ENCODE measurements at regions not wholly inside any gene's neighbourhood (a gene's known extent, or its start where the extent isn't known, plus 50 kb on each side); places are given as distances from the start of the nearest gene placed in this dataset.

DNA sequence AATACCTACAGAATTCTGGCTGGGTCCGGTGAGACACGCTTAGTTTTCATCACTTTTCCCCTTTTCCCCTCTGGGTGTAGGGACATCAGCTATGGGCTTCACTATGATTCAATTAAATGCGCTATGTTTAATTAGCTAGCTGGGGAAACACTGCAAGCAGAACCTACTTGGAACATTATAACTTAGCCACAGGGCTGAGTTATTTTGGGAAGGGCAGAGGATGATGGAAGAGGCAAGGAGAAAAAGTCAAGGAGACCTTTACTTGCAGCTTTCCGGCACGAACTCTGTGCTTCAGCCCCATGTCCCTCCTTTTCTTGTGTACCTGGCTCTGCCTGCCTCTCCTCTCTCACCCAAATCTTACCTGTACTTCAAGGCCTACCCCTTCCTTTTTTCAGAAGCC, 62.8 kb downstream of the KIF4B start:
- CTCF ChIA-PET (ENCODE audit: unreplicated experiment), result no interaction called here
- Histone ChIP-seq H3K4me2 (ENCODE audit: low read length) (no peak overlapping the region), H3K36me3 (ENCODE audit: insufficient read depth, low read length) (no peaks in the 10 kb centered on the region), H3K27ac (ENCODE audit: low read depth, low read length, poor library complexity, severe bottlenecking) (no peak overlapping the region), H3K9me2 (ENCODE audit: insufficient read depth, low read length) (no peaks in the 10 kb centered on the region), H3K4me3 (ENCODE audit: low read depth, low read length, poor library complexity, severe bottlenecking) (no peak overlapping the region), H3K9me3 (ENCODE audit: low read length) (no peaks in the 10 kb centered on the region), H2AFZ (ENCODE audit: low read length) (no peak overlapping the region), H3K79me2 (ENCODE audit: insufficient read depth, low read depth, low read length) (no peaks in the 10 kb centered on the region), H3K4me1 (ENCODE audit: insufficient read depth, low read length, poor library complexity, severe bottlenecking) (no peaks in the 10 kb centered on the region), H4K20me1 (ENCODE audit: insufficient read depth, low read length) (no peaks in the 10 kb centered on the region)
- POLR2A ChIA-PET, result interaction anchor here (0.7 kb wide), 1 partner anchor 1751 kb away, joined by 3 read pairs; no protein-coding TSS in a partner anchor
- TF ChIP-seq CTCF (conservative IDR thresholded peaks at IDR 0.05; ENCODE audit: low read length) (no peak), EZH2phosphoT487 (IDR thresholded peaks at IDR 0.05; ENCODE audit: borderline replicate concordance, low read depth, low read length) (no peak)
- intact Hi-C loops (cut with micrococcal nuclease; ENCODE audit: unreplicated experiment), result no loop called here
- no peak for DNase-seq (ENCODE audit: low spot score)
- no TSS peak for BruUV-seq (replicated peaks)

DNA sequence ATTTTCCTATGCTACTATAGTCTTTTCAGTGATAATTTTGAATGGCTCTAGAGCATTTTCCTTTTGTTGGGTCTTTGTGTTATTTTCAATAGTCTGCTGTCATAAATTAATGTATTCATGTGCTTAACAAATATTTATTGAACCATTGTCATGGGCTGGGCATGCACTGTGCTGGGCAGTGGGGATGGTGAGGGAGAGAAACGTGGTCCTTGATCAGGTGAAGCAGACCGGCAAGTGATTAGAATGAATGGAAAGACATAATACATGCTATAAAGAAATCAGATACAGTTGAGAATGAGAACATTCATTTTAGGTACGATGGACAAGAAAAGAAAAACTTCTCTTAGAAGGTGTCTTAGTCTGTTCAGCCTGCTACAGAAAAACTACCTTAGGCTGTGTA, 66.1 kb downstream of the KIF4B start:
- ChIA-PET POLR2A (no interaction called here), CTCF (ENCODE audit: unreplicated experiment) (no interaction called here)
- Histone ChIP-seq H3K79me2 (ENCODE audit: insufficient read depth, low read depth, low read length) (no peaks in the 10 kb centered on the region), H2AFZ (ENCODE audit: low read length) (no peak overlapping the region), H3K4me2 (ENCODE audit: low read length) (no peak overlapping the region), H3K9me2 (ENCODE audit: insufficient read depth, low read length) (no peaks in the 10 kb centered on the region), H4K20me1 (ENCODE audit: insufficient read depth, low read length) (no peaks in the 10 kb centered on the region), H3K4me1 (ENCODE audit: insufficient read depth, low read length, poor library complexity, severe bottlenecking) (no peaks in the 10 kb centered on the region), H3K4me3 (ENCODE audit: low read depth, low read length, poor library complexity, severe bottlenecking) (no peak overlapping the region), H3K9me3 (ENCODE audit: low read length) (no peaks in the 10 kb centered on the region), H3K36me3 (ENCODE audit: insufficient read depth, low read length) (no peaks in the 10 kb centered on the region), H3K27ac (ENCODE audit: low read depth, low read length, poor library complexity, severe bottlenecking) (no peak overlapping the region)
- intact Hi-C loops (cut with micrococcal nuclease; ENCODE audit: unreplicated experiment), result no loop called here
- no TSS peak for BruUV-seq (replicated peaks)
- no peak for DNase-seq (ENCODE audit: low spot score)
- TF ChIP-seq CTCF (conservative IDR thresholded peaks at IDR 0.05; ENCODE audit: low read length) (no peak), EZH2phosphoT487 (IDR thresholded peaks at IDR 0.05; ENCODE audit: borderline replicate concordance, low read depth, low read length) (no peak)

- no peaks in the 10 kb centered on the region for H3K79me2 ChIP-seq (ENCODE audit: insufficient read depth, low read depth, low read length)
- H3K27ac ChIP-seq (ENCODE audit: low read depth, low read length, poor library complexity, severe bottlenecking), result no peak overlapping the region
- no peak overlapping the region for H3K4me3 ChIP-seq (ENCODE audit: low read depth, low read length, poor library complexity, severe bottlenecking)
- intact Hi-C loops (cut with micrococcal nuclease; ENCODE audit: unreplicated experiment), result no loop called here
- BruUV-seq (replicated peaks), result no TSS peak
- H3K9me2 ChIP-seq (ENCODE audit: insufficient read depth, low read length), result no peaks in the 10 kb centered on the region
- no peak overlapping the region for H3K4me2 ChIP-seq (ENCODE audit: low read length)
- ChIA-PET POLR2A (no interaction called here), CTCF (ENCODE audit: unreplicated experiment) (no interaction called here)
- no peaks in the 10 kb centered on the region for H3K36me3 ChIP-seq (ENCODE audit: insufficient read depth, low read length)
- H4K20me1 ChIP-seq (ENCODE audit: insufficient read depth, low read length), result no peaks in the 10 kb centered on the region
- no peak for TF ChIP-seq CTCF (conservative IDR thresholded peaks at IDR 0.05; ENCODE audit: low read length)
- TF ChIP-seq EZH2phosphoT487 (IDR thresholded peaks at IDR 0.05; ENCODE audit: borderline replicate concordance, low read depth, low read length), result no peak
- no peak overlapping the region for H2AFZ ChIP-seq (ENCODE audit: low read length)
- no peak for DNase-seq (ENCODE audit: low spot score)
- no peaks in the 10 kb centered on the region for H3K9me3 ChIP-seq (ENCODE audit: low read length)
- no peaks in the 10 kb centered on the region for H3K4me1 ChIP-seq (ENCODE audit: insufficient read depth, low read length, poor library complexity, severe bottlenecking)
Measured at GRCh38 chr5:155080721-155081120, 67.2 kb downstream of the KIF4B start.
